Peyer's patch (tissue), 4 donors: ENCODE measurements at regions not wholly inside any gene's neighbourhood (a gene's known extent, or its start where the extent isn't known, plus 50 kb on each side); places are given as distances from the start of the nearest gene placed in this dataset.
A peak's percentile ranks its signal among the peaks of the same experiment; 100 is the strongest.

Experiments
- CTCF ChIP-seq, 6 experiments: fragments of 450-650 bp in 4 of 6; fragments of 200-600 bp in 2 of 6; sonication (generic) in 1 of 6; IDR thresholded peaks; one replicate each; pipeline ENCODE4 v1.5.1; 2017 to 2019; ENCODE audit warnings: antibody characterized with exemption in 6 of 6, mild to moderate bottlenecking in 3 of 6, moderate library complexity in 1 of 6
- POLR2A ChIP-seq, 2 donors: fragments of 450-650 bp; IDR thresholded peaks; one replicate each; pipeline ENCODE4 v1.5.1; 2017; ENCODE audit warnings: antibody characterized with exemption in 2 of 2, mild to moderate bottlenecking in 2 of 2, moderate library complexity in 2 of 2

GRCh38 chr18:23077493-23078256 is 57.6 kb upstream of the CABLES1 start:
- TF ChIP-seq CTCF (IDR thresholded peaks at IDR 0.05) (peak in 3 of 6 experiments; percentile 54 to 64 (median 54)), POLR2A (IDR thresholded peaks at IDR 0.05) (no peak)
